A549 (cell line): ENCODE measurements at regions not wholly inside any gene's neighbourhood (a gene's known extent, or its start where the extent isn't known, plus 50 kb on each side); places are given as distances from the start of the nearest gene placed in this dataset.
A peak's percentile ranks its signal among the peaks of the same experiment; 100 is the strongest.

Experiments
- ATAC-seq, 2 experiments: fragments of 200-7000 bp in 1 of 2; fragments of >200 bp in 1 of 2; cut with Nextera tagmentation in 1 of 2; cut with Tn5 transposase in 1 of 2; 3 replicates each; pipeline versions ENCODE4 v1.8.0 to v1.9.1; 2018 to 2020; ENCODE audit warnings: mild to moderate bottlenecking in 1 of 2, moderate library complexity in 1 of 2
- CTCF ChIA-PET: fragments of 300-600 bp; sonication (Branson Sonifier 250); formaldehyde crosslinking; extraction: SDS; loops from one replicate; lab custom pipeline; 2021; ENCODE audit warnings: antibody characterized with exemption, inconsistent platforms; lab: Yijun Ruan, JAX
- POLR2A ChIA-PET: fragments of 350-600 bp; formaldehyde crosslinking; extraction: SDS; loops from one replicate; lab custom pipeline; 2021; ENCODE audit warnings: antibody characterized with exemption, inconsistent platforms; lab: Yijun Ruan, JAX
- DNase-seq, 2 experiments: peaks; one replicate each; pipeline versions ENCODE4 v3.0.0 to v3.0.0-alpha.2; 2011 to 2016; ENCODE audit warnings: low read depth in 1 of 2, low spot score in 1 of 2
- FAIRE-seq: peaks from 2 replicates; lab custom pipeline; 2011; peaks lifted over from hg19 to GRCh38; lab: Jason Lieb, UNC
- H3K27ac ChIP-seq, 2 experiments: fragments of >200 bp; sonication (Bioruptor Twin); formaldehyde crosslinking; 3 replicates each; pipeline ENCODE4 v1.5.1; 2016 to 2017
- H3K4me1 ChIP-seq: fragments of >200 bp; sonication (Bioruptor Twin); formaldehyde crosslinking; 3 replicates; pipeline ENCODE4 v1.6.1; 2016
- H3K4me2 ChIP-seq: fragments of >200 bp; sonication (Bioruptor Twin); formaldehyde crosslinking; 3 replicates; pipeline ENCODE4 v1.6.1; 2016
- H3K4me3 ChIP-seq: fragments of >200 bp; sonication (Bioruptor Twin); formaldehyde crosslinking; 3 replicates; pipeline ENCODE4 v1.5.1; 2016
- H3K9me3 ChIP-seq: fragments of >200 bp; sonication (Bioruptor Twin); formaldehyde crosslinking; 3 replicates; pipeline ENCODE4 v1.6.1; 2016
- BHLHE40 ChIP-seq: IDR thresholded peaks from 2 replicates; pipeline ENCODE4 v1.6.1; 2012; ENCODE audit warnings: low read depth, low read length, inconsistent platforms
- CBX2 ChIP-seq: fragments of 200-600 bp; sonication (generic); IDR thresholded peaks from 2 replicates; pipeline ENCODE4 v1.6.1; 2016; ENCODE audit warnings: low read depth, mild to moderate bottlenecking, borderline replicate concordance
- CBX8 ChIP-seq: fragments of 200-600 bp; sonication (generic); IDR thresholded peaks from 2 replicates; pipeline ENCODE4 v1.6.1; 2016
- CHD2 ChIP-seq: fragments of 150-350 bp; IDR thresholded peaks from 2 replicates; pipeline ENCODE4 v1.6.1; 2014; ENCODE audit warnings: low read length; ENCODE audit not compliant: partially characterized antibody
- CHD4 ChIP-seq: fragments of 200-600 bp; sonication (generic); IDR thresholded peaks from 2 replicates; pipeline ENCODE4 v1.6.1; 2016; ENCODE audit warnings: antibody characterized with exemption, mild to moderate bottlenecking, borderline replicate concordance
- EHF ChIP-seq: fragments of 250-450 bp; sonication (Bioruptor Pico); IDR thresholded peaks from 2 replicates; pipeline ENCODE4 v1.5.0; 2020; ENCODE audit warnings: mild to moderate bottlenecking
- ESRRA ChIP-seq: fragments of 150-350 bp; IDR thresholded peaks from 2 replicates; pipeline ENCODE4 v1.6.1; 2014; ENCODE audit warnings: mild to moderate bottlenecking, low read length, borderline replicate concordance
- GATA3 ChIP-seq: IDR thresholded peaks from 2 replicates; pipeline ENCODE4 v1.6.1; 2012; ENCODE audit warnings: borderline replicate concordance
- JUN ChIP-seq, 2 experiments: fragments of >200 bp; sonication (Bioruptor Twin); formaldehyde crosslinking; IDR thresholded peaks; 2 replicates in 1 of 2; 3 replicates in 1 of 2; pipeline ENCODE4 v1.6.1; 2016 to 2017
- KDM1A ChIP-seq: fragments of 200-600 bp; sonication (generic); IDR thresholded peaks from 2 replicates; pipeline ENCODE4 v1.6.1; 2016; ENCODE audit warnings: low read depth, mild to moderate bottlenecking
- MAZ ChIP-seq: fragments of 150-350 bp; IDR thresholded peaks from 2 replicates; pipeline ENCODE4 v1.6.1; 2014; ENCODE audit warnings: antibody characterized with exemption, low read depth, low read length, borderline replicate concordance
- POLR2AphosphoS2 ChIP-seq: conservative IDR thresholded peaks from 2 replicates; pipeline ENCODE4 v1.6.1; 2012; ENCODE audit warnings: low read length, improper control_type of control experiment, inconsistent platforms
- RAD21 ChIP-seq, 2 experiments: fragments of >200 bp in 1 of 2; sonication (Bioruptor Twin) in 1 of 2; formaldehyde crosslinking in 1 of 2; IDR thresholded peaks in 1 of 2; conservative IDR thresholded peaks in 1 of 2; 2 replicates in 1 of 2; 3 replicates in 1 of 2; pipeline ENCODE4 v1.6.1; 2012 to 2018; ENCODE audit warnings: inconsistent platforms in 1 of 2
- RCOR1 ChIP-seq: fragments of 150-350 bp; IDR thresholded peaks from 2 replicates; pipeline ENCODE4 v1.6.1; 2014; ENCODE audit warnings: antibody characterized with exemption, low read length, low read depth
- SMC3 ChIP-seq: fragments of >200 bp; sonication (Bioruptor Twin); formaldehyde crosslinking; IDR thresholded peaks from 3 replicates; pipeline ENCODE4 v1.6.1; 2018; ENCODE audit warnings: inconsistent platforms
- SREBF2 ChIP-seq: fragments of 450-650 bp; IDR thresholded peaks from 2 replicates; pipeline ENCODE4 v1.6.1; 2014; ENCODE audit warnings: mild to moderate bottlenecking, moderate library complexity
- ZNF302 ChIP-seq: fragments of 250-450 bp; sonication (Bioruptor Pico); IDR thresholded peaks from 2 replicates; pipeline ENCODE4 v1.9.0; 2021; ENCODE audit warnings: inconsistent platforms, mild to moderate bottlenecking, moderate library complexity
- ZSCAN20 ChIP-seq: fragments of 250-450 bp; sonication (Bioruptor Pico); IDR thresholded peaks from 2 replicates; pipeline ENCODE4 v1.8.0; 2022; ENCODE audit warnings: mild to moderate bottlenecking, moderate library complexity
- WGBS: methylation state at CpG from one replicate; pipeline ENCODE4 v1.1.6; 2017; ENCODE audit errors: missing lambda C conversion rate; 5-methylcytosine and 5-hydroxymethylcytosine counted together
- TF ChIP-seq, protein P1 (sequence below): fragments of >200 bp; sonication (Bioruptor Twin); formaldehyde crosslinking; IDR thresholded peaks from 3 replicates; pipeline ENCODE4 v1.6.1; 2016
- TF ChIP-seq, protein P2 (sequence below): fragments of 200-600 bp; sonication (generic); IDR thresholded peaks from 2 replicates; pipeline ENCODE4 v1.6.1; 2016; ENCODE audit warnings: antibody characterized with exemption, mild to moderate bottlenecking, moderate library complexity
- TF ChIP-seq, protein P3 (sequence below): fragments of 450-650 bp; IDR thresholded peaks from 2 replicates; pipeline ENCODE4 v1.6.1; 2014; ENCODE audit warnings: antibody characterized with exemption
- TF ChIP-seq, protein P4 (sequence below): fragments of >200 bp; sonication (Bioruptor Twin); formaldehyde crosslinking; IDR thresholded peaks from 3 replicates; pipeline ENCODE4 v1.5.1; 2016

- 52% methylated on average over 10 of the region's 10 CpGs for WGBS
- H3K27ac ChIP-seq, result no peak overlapping the region
- no peaks in the 10 kb centered on the region for H3K9me3 ChIP-seq
- no peak overlapping the region for H3K4me2 ChIP-seq
- H3K4me3 ChIP-seq, result no peak overlapping the region
- ChIA-PET CTCF (no interaction called here), POLR2A (no interaction called here)
- TF ChIP-seq GATA3 (no peak), ZSCAN20 (CRISPR knock-in tag) (no peak), ESRRA (no peak), CBX2 (no peak), ZNF302 (CRISPR knock-in tag) (no peak), CHD2 (no peak), CBX8 (no peak), CHD4 (no peak), JUN (IDR thresholded peaks at IDR 0.05) (no peak), POLR2AphosphoS2 (no peak), KDM1A (no peak), SMC3 (no peak), MAZ (no peak), BHLHE40 (no peak), SREBF2 (no peak)
- TF ChIP-seq, protein P1, sequence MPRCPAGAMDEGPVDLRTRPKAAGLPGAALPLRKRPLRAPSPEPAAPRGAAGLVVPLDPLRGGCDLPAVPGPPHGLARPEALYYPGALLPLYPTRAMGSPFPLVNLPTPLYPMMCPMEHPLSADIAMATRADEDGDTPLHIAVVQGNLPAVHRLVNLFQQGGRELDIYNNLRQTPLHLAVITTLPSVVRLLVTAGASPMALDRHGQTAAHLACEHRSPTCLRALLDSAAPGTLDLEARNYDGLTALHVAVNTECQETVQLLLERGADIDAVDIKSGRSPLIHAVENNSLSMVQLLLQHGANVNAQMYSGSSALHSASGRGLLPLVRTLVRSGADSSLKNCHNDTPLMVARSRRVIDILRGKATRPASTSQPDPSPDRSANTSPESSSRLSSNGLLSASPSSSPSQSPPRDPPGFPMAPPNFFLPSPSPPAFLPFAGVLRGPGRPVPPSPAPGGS, result no peak
- TF ChIP-seq, protein P2, sequence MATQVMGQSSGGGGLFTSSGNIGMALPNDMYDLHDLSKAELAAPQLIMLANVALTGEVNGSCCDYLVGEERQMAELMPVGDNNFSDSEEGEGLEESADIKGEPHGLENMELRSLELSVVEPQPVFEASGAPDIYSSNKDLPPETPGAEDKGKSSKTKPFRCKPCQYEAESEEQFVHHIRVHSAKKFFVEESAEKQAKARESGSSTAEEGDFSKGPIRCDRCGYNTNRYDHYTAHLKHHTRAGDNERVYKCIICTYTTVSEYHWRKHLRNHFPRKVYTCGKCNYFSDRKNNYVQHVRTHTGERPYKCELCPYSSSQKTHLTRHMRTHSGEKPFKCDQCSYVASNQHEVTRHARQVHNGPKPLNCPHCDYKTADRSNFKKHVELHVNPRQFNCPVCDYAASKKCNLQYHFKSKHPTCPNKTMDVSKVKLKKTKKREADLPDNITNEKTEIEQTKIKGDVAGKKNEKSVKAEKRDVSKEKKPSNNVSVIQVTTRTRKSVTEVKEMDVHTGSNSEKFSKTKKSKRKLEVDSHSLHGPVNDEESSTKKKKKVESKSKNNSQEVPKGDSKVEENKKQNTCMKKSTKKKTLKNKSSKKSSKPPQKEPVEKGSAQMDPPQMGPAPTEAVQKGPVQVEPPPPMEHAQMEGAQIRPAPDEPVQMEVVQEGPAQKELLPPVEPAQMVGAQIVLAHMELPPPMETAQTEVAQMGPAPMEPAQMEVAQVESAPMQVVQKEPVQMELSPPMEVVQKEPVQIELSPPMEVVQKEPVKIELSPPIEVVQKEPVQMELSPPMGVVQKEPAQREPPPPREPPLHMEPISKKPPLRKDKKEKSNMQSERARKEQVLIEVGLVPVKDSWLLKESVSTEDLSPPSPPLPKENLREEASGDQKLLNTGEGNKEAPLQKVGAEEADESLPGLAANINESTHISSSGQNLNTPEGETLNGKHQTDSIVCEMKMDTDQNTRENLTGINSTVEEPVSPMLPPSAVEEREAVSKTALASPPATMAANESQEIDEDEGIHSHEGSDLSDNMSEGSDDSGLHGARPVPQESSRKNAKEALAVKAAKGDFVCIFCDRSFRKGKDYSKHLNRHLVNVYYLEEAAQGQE, result no peak
- TF ChIP-seq, protein P3, sequence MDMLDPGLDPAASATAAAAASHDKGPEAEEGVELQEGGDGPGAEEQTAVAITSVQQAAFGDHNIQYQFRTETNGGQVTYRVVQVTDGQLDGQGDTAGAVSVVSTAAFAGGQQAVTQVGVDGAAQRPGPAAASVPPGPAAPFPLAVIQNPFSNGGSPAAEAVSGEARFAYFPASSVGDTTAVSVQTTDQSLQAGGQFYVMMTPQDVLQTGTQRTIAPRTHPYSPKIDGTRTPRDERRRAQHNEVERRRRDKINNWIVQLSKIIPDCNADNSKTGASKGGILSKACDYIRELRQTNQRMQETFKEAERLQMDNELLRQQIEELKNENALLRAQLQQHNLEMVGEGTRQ, result no peak
- DNase-seq (no peak), ATAC-seq (no peak), FAIRE-seq (no peak)
- no peaks in the 10 kb centered on the region for H3K4me1 ChIP-seq
Observed at GRCh38 chr14:97297100-97297499, 499.9 kb downstream of the VRK1 start.

DNA sequence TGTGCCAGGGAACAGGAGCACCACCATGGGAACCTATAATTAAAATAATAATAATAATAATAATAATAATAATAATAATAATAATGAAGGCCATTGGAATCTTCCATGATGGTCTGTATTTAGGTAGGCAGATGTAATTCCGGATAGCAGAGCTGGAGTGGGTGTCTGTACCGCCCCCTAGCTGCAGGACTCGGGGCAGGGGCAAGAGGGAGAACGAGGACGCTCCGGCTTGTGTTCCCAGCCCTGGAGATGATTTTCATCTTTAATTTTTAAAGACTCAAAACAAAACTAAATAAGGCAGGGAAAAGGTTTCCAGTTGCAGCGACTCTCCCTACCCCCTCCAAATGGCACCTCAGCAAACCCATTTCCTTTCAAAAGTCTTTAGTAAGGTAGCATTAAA, 501.1 kb downstream of the VRK1 start:
- ChIA-PET POLR2A (no interaction called here), CTCF (interaction anchor here (1.3 kb wide), 2 partner anchors 21 to 122 kb away, joined by 3 read pairs; no protein-coding TSS in a partner anchor)
- H3K4me1 ChIP-seq, result no peaks in the 10 kb centered on the region
- DNase-seq, result peak in 1 of 2 experiments; percentile 7
- ATAC-seq, result no peak
- no peak overlapping the region for H3K27ac ChIP-seq
- 12% methylated on average over 7 of the region's 7 CpGs for WGBS
- no peak overlapping the region for H3K4me3 ChIP-seq
- FAIRE-seq, result no peak
- TF ChIP-seq RAD21 (conservative IDR thresholded peaks at IDR 0.05 in 1 of 2, IDR thresholded peaks at IDR 0.05 in 1 of 2) (peak; percentile 14 to 28; a peak in 2 of 5 replicates), EHF (CRISPR knock-in tag) (no peak), RCOR1 (no peak), CBX2 (no peak)
- TF ChIP-seq, protein P4, sequence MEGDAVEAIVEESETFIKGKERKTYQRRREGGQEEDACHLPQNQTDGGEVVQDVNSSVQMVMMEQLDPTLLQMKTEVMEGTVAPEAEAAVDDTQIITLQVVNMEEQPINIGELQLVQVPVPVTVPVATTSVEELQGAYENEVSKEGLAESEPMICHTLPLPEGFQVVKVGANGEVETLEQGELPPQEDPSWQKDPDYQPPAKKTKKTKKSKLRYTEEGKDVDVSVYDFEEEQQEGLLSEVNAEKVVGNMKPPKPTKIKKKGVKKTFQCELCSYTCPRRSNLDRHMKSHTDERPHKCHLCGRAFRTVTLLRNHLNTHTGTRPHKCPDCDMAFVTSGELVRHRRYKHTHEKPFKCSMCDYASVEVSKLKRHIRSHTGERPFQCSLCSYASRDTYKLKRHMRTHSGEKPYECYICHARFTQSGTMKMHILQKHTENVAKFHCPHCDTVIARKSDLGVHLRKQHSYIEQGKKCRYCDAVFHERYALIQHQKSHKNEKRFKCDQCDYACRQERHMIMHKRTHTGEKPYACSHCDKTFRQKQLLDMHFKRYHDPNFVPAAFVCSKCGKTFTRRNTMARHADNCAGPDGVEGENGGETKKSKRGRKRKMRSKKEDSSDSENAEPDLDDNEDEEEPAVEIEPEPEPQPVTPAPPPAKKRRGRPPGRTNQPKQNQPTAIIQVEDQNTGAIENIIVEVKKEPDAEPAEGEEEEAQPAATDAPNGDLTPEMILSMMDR, result 0 out of 3 replicates have a peak, but pooled peaks have one; percentile 18
- no peak overlapping the region for H3K4me2 ChIP-seq
- H3K9me3 ChIP-seq, result no peaks in the 10 kb centered on the region
